ENCODE measurements at regions not wholly inside any gene's neighbourhood (a gene's known extent, or its start where the extent isn't known, plus 50 kb on each side); places are given as distances from the start of the nearest gene placed in this dataset.
"Not testable (repeated sequence)": the region's sequence is repeated elsewhere in the genome, so short reads cannot be mapped to it uniquely, and the experiment has no call there.

- in situ Hi-C loops (cut with MboI; ENCODE audit: low pct_unique_long_range_greater_than_20kb, low sequenced_read_pairs): no loop called here
- no peak for DNase-seq
These were observed 212.2 kb upstream of the BTBD3 start for GRCh38 chr20:11705512-11705911.

- DNase-seq; in situ Hi-C loops (cut with MboI; ENCODE audit: low pct_unique_long_range_greater_than_20kb, low sequenced_read_pairs): not testable (repeated sequence)
These were observed 209.5 kb upstream of the BTBD3 start for GRCh38 chr20:11708223-11708622.

- in situ Hi-C loops (cut with MboI; ENCODE audit: low pct_unique_long_range_greater_than_20kb, low sequenced_read_pairs): no loop called here
- DNase-seq: no peak
These were observed 206.5 kb upstream of the BTBD3 start for GRCh38 chr20:11711214-11711613.

GRCh38 chr20:11712639-11713160, 205.0 kb upstream of the BTBD3 start:
- no peak for DNase-seq
- in situ Hi-C loops (cut with MboI; ENCODE audit: low pct_unique_long_range_greater_than_20kb, low sequenced_read_pairs): no loop called here

- no peak for DNase-seq
- in situ Hi-C loops (cut with MboI; ENCODE audit: low pct_unique_long_range_greater_than_20kb, low sequenced_read_pairs): no loop called here
These were observed 202.8 kb upstream of the BTBD3 start for GRCh38 chr20:11714886-11715285.

- peak; percentile 88 for DNase-seq
- in situ Hi-C loops (cut with MboI; ENCODE audit: low pct_unique_long_range_greater_than_20kb, low sequenced_read_pairs): no loop called here
These were observed 201.3 kb upstream of the BTBD3 start for GRCh38 chr20:11716239-11716944.

- in situ Hi-C loops (cut with MboI; ENCODE audit: low pct_unique_long_range_greater_than_20kb, low sequenced_read_pairs): no loop called here
- no peak for DNase-seq
These were observed 200.8 kb upstream of the BTBD3 start for GRCh38 chr20:11716945-11717248.

GRCh38 chr20:11717562-11717961, 200.1 kb upstream of the BTBD3 start:
- in situ Hi-C loops (cut with MboI; ENCODE audit: low pct_unique_long_range_greater_than_20kb, low sequenced_read_pairs): no loop called here

GRCh38 chr20:11718474-11719094, 199.1 kb upstream of the BTBD3 start:
- DNase-seq: no peak
- in situ Hi-C loops (cut with MboI; ENCODE audit: low pct_unique_long_range_greater_than_20kb, low sequenced_read_pairs): no loop called here

More at GRCh38 chr20:11717562-11717961, 200.1 kb upstream of the BTBD3 start:
- no peak for DNase-seq

- in situ Hi-C loops (cut with MboI; ENCODE audit: low pct_unique_long_range_greater_than_20kb, low sequenced_read_pairs): no loop called here
- no peak for DNase-seq
These were observed 198.5 kb upstream of the BTBD3 start for GRCh38 chr20:11719153-11719552.

GRCh38 chr20:11721411-11721810, 196.3 kb upstream of the BTBD3 start:
- in situ Hi-C loops (cut with MboI; ENCODE audit: low pct_unique_long_range_greater_than_20kb, low sequenced_read_pairs): no loop called here
- DNase-seq: no peak

GRCh38 chr20:11724097-11724496, 193.6 kb upstream of the BTBD3 start:
- DNase-seq: no peak
- in situ Hi-C loops (cut with MboI; ENCODE audit: low pct_unique_long_range_greater_than_20kb, low sequenced_read_pairs): no loop called here

GRCh38 chr20:11726026-11726425, 191.7 kb upstream of the BTBD3 start:
- in situ Hi-C loops (cut with MboI; ENCODE audit: low pct_unique_long_range_greater_than_20kb, low sequenced_read_pairs): no loop called here
- DNase-seq: peak; percentile 3

- no peak for DNase-seq
- in situ Hi-C loops (cut with MboI; ENCODE audit: low pct_unique_long_range_greater_than_20kb, low sequenced_read_pairs): no loop called here
These were observed 190.0 kb upstream of the BTBD3 start for GRCh38 chr20:11727708-11728107.

- in situ Hi-C loops (cut with MboI; ENCODE audit: low pct_unique_long_range_greater_than_20kb, low sequenced_read_pairs): no loop called here
- no peak for DNase-seq
These were observed 188.8 kb upstream of the BTBD3 start for GRCh38 chr20:11728937-11729336.

GRCh38 chr20:11729806-11730205, 187.9 kb upstream of the BTBD3 start:
- in situ Hi-C loops (cut with MboI; ENCODE audit: low pct_unique_long_range_greater_than_20kb, low sequenced_read_pairs): no loop called here
- DNase-seq: no peak

- in situ Hi-C loops (cut with MboI; ENCODE audit: low pct_unique_long_range_greater_than_20kb, low sequenced_read_pairs): no loop called here
- DNase-seq: no peak
These were observed 183.3 kb upstream of the BTBD3 start for GRCh38 chr20:11734431-11734830.

GRCh38 chr20:11738852-11739251, 178.8 kb upstream of the BTBD3 start:
- no peak for DNase-seq
- in situ Hi-C loops (cut with MboI; ENCODE audit: low pct_unique_long_range_greater_than_20kb, low sequenced_read_pairs): no loop called here

GRCh38 chr20:11740975-11741374, 176.7 kb upstream of the BTBD3 start:
- in situ Hi-C loops (cut with MboI; ENCODE audit: low pct_unique_long_range_greater_than_20kb, low sequenced_read_pairs): no loop called here
- DNase-seq: no peak

GRCh38 chr20:11745145-11745544, 172.5 kb upstream of the BTBD3 start:
- in situ Hi-C loops (cut with MboI; ENCODE audit: low pct_unique_long_range_greater_than_20kb, low sequenced_read_pairs): no loop called here
- no peak for DNase-seq

- DNase-seq: no peak
- in situ Hi-C loops (cut with MboI; ENCODE audit: low pct_unique_long_range_greater_than_20kb, low sequenced_read_pairs): no loop called here
These were observed 169.3 kb upstream of the BTBD3 start for GRCh38 chr20:11748436-11748835.

Data from KBM-7 (cell line).